Muscle of arm (tissue), 1 donor: ENCODE measurements at regions not wholly inside any gene's neighbourhood (a gene's known extent, or its start where the extent isn't known, plus 50 kb on each side); places are given as distances from the start of the nearest gene placed in this dataset.
"Not testable (repeated sequence)": the region's sequence is repeated elsewhere in the genome, so short reads cannot be mapped to it uniquely, and the experiment has no call there.

Experiments
- DNase-seq: peaks from one replicate; pipeline ENCODE4 v3.0.0-alpha.2; 2013

- no peak for DNase-seq
These were observed 171.6 kb downstream of the VAPA start for GRCh38 chr18:10085416-10085815.

- no peak for DNase-seq
These were observed 172.1 kb downstream of the VAPA start for GRCh38 chr18:10085876-10086275.

- DNase-seq = no peak
These were observed 172.8 kb downstream of the VAPA start for GRCh38 chr18:10086458-10087210.

- DNase-seq = no peak
These were observed 174.9 kb downstream of the VAPA start for GRCh38 chr18:10088734-10089133.

GRCh38 chr18:10089881-10090280 lies 176.1 kb downstream of the VAPA start:
- DNase-seq = no peak

GRCh38 chr18:10090668-10091067 lies 176.9 kb downstream of the VAPA start:
- no peak for DNase-seq

- DNase-seq = no peak
These were observed 179.6 kb downstream of the VAPA start for GRCh38 chr18:10093445-10093844.

GRCh38 chr18:10094154-10094553 lies 180.3 kb downstream of the VAPA start:
- DNase-seq = no peak

- no peak for DNase-seq
These were observed 180.8 kb downstream of the VAPA start for GRCh38 chr18:10094655-10095054.

GRCh38 chr18:10095356-10095755 lies 181.5 kb downstream of the VAPA start:
- DNase-seq = no peak

GRCh38 chr18:10099539-10100140 lies 185.8 kb downstream of the VAPA start:
- no peak for DNase-seq

- DNase-seq = no peak
These were observed 186.4 kb downstream of the VAPA start for GRCh38 chr18:10100196-10100595.

- DNase-seq = no peak
These were observed 187.3 kb downstream of the VAPA start for GRCh38 chr18:10100941-10101701.

- DNase-seq = no peak
These were observed 187.9 kb downstream of the VAPA start for GRCh38 chr18:10101729-10102128.

- DNase-seq = not testable (repeated sequence)
These were observed 191.3 kb downstream of the VAPA start for GRCh38 chr18:10105118-10105517.

GRCh38 chr18:10111191-10111590 lies 197.4 kb downstream of the VAPA start:
- DNase-seq = no peak

- DNase-seq = no peak
These were observed 198.1 kb downstream of the VAPA start for GRCh38 chr18:10111944-10112343.

- DNase-seq = no peak
These were observed 199.6 kb downstream of the VAPA start for GRCh38 chr18:10113121-10114022.

GRCh38 chr18:10114717-10115463 lies 201.1 kb downstream of the VAPA start:
- DNase-seq = no peak

- no peak for DNase-seq
These were observed 202.8 kb downstream of the VAPA start for GRCh38 chr18:10116574-10116973.

- DNase-seq = no peak
These were observed 205.7 kb downstream of the VAPA start for GRCh38 chr18:10119528-10119927.
